ENCODE measurements at regions not wholly inside any gene's neighbourhood (a gene's known extent, or its start where the extent isn't known, plus 50 kb on each side); places are given as distances from the start of the nearest gene placed in this dataset.

GRCh38 chr5:135221696-135222095, 177.3 kb downstream of the MACROH2A1 start:
- no peak overlapping the region for H3K4me3 ChIP-seq (ENCODE audit: low read depth, low read length)
- TF ChIP-seq CTCF (IDR thresholded peaks at IDR 0.05; ENCODE audit: low read depth, low read length), result no peak

- TF ChIP-seq CTCF (IDR thresholded peaks at IDR 0.05; ENCODE audit: low read depth, low read length), result no peak
- no peak overlapping the region for H3K4me3 ChIP-seq (ENCODE audit: low read depth, low read length)
Observed at GRCh38 chr5:135221187-135221473, 177.9 kb downstream of the MACROH2A1 start.

- no peak overlapping the region for H3K4me3 ChIP-seq (ENCODE audit: low read depth, low read length)
- no peak for TF ChIP-seq CTCF (IDR thresholded peaks at IDR 0.05; ENCODE audit: low read depth, low read length)
Observed at GRCh38 chr5:135220394-135221186, 178.4 kb downstream of the MACROH2A1 start.

GRCh38 chr5:135219868-135220267, 179.2 kb downstream of the MACROH2A1 start:
- no peak overlapping the region for H3K4me3 ChIP-seq (ENCODE audit: low read depth, low read length)
- TF ChIP-seq CTCF (IDR thresholded peaks at IDR 0.05; ENCODE audit: low read depth, low read length), result no peak

GRCh38 chr5:135218790-135219568, 180.1 kb downstream of the MACROH2A1 start:
- no peak overlapping the region for H3K4me3 ChIP-seq (ENCODE audit: low read depth, low read length)

GRCh38 chr5:135218486-135218755, 180.6 kb downstream of the MACROH2A1 start:
- H3K4me3 ChIP-seq (ENCODE audit: low read depth, low read length), result no peak overlapping the region
- TF ChIP-seq CTCF (IDR thresholded peaks at IDR 0.05; ENCODE audit: low read depth, low read length), result no peak

More at GRCh38 chr5:135218790-135219568, 180.1 kb downstream of the MACROH2A1 start:
- no peak for TF ChIP-seq CTCF (IDR thresholded peaks at IDR 0.05; ENCODE audit: low read depth, low read length)

Data from WI38 (cell line).